GM21737 (cell line): ENCODE measurements at regions not wholly inside any gene's neighbourhood (a gene's known extent, or its start where the extent isn't known, plus 50 kb on each side); places are given as distances from the start of the nearest gene placed in this dataset.

Experiments
- ATAC-seq: cut with Tn5 transposase; IDR thresholded peaks from one replicate; pipeline ENCODE4 v1.9.1; 2021; ENCODE audit warnings: mild to moderate bottlenecking, moderate library complexity; ENCODE audit not compliant: unreplicated experiment

DNA sequence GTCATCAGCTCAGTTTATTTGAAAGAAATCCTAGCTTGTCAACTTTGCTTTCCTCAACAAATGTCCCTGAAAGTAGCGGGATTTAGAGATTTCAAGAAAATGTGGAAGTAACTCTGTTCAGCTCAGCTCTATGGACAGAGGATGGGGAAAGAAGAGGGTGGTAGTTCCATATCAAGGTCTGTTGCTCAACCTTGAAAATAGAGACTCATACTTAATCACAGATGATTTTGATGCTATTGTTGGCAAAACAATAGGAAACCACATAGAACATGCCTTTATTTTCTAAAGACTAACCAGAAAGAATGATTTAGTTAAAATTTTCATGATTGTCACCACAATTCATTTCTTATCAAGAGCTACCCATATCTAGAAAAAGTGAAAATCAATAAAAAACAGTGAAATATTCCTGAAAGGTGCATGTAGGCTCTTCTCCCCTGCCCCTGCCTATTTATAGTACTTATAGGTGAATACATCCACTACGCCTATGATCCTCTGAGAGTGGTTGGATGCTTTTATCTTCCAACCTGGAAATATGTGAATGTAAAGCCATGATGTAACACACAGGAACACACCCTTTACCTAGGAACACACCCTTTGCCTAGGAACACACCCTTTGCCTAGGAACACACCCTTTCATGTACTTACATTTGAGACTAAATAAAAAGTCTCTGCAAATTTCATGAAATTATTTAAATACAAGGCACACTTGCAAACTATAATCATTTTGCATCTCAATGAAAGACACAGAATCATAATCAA lies 65.8 kb downstream of the ETAA1 start:
- no peak for ATAC-seq

DNA sequence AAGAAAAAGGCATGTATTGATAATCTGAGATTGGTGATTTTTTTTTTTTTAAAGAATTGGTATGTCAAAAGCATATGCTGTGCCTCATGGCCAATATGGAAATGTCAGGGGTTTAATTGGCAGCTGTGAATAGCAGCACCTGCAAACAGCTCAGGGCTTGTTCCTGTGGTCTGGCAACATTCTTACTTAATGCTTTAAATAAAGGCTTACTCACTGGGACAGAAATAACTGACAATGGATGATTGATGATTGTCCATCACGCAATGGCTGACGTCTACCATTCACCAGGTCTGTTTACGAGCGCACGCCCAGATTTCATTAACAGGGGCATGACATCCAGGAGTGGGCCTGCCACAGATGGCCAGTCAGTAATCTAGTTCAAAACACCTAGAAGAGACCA lies 66.7 kb downstream of the ETAA1 start:
- no peak for ATAC-seq

DNA sequence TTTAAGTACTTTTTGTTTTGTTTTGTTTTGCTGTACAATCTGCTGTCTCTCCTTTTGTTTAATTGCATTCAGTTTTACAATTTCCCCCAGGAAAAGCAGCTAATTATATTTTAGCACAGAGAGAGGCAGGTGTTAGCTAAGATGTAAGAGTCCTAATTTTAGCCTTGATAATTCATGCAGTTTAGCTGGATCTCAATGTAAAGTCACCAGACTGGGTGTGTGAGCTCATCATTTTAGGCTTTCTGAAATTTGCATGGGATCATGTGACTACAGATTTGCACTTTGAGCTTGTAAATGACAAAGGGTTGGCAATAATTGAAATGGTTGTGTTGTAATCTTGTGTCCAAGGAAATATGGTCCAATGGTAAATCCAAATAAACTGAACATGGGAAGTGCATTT lies 68.5 kb downstream of the ETAA1 start:
- no peak for ATAC-seq

DNA sequence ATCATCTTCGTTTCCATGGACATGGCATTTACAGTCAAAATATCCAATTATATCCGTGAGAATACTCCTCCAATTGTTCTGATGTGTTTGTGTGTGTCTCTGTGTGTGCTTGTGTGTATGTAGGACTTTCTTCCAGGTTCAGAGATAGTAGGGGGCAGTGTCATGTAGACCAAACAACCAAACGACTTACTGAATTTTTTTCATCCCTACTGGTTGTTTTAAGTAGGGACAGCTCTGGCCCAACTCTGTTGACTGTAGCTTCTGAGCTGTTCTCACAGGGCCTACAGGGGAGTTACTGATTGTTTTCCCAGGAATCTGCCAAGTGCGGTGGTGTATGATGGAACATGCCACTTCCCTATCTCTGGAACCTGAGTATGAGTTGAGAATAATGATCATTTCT lies 69.6 kb downstream of the ETAA1 start:
- ATAC-seq = no peak

DNA sequence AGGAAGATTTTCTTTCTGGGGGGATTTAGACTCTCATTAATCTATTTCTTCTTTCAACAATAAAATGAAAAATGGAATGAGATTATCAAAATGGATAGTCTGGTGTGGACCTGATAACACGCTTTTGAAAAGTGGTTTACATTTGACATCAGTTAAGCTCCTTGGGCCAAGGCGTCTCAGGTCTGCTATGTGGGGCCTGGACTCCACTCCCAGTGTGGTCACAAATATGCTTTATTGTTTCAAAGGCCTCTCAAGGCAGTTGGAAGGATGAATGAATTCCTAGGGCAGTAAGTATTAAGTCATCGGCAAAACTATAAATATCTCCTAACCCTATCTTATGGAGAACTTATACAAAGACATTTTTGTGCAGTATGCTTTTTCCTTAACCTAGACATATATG lies 74.5 kb downstream of the ETAA1 start:
- no peak for ATAC-seq

DNA sequence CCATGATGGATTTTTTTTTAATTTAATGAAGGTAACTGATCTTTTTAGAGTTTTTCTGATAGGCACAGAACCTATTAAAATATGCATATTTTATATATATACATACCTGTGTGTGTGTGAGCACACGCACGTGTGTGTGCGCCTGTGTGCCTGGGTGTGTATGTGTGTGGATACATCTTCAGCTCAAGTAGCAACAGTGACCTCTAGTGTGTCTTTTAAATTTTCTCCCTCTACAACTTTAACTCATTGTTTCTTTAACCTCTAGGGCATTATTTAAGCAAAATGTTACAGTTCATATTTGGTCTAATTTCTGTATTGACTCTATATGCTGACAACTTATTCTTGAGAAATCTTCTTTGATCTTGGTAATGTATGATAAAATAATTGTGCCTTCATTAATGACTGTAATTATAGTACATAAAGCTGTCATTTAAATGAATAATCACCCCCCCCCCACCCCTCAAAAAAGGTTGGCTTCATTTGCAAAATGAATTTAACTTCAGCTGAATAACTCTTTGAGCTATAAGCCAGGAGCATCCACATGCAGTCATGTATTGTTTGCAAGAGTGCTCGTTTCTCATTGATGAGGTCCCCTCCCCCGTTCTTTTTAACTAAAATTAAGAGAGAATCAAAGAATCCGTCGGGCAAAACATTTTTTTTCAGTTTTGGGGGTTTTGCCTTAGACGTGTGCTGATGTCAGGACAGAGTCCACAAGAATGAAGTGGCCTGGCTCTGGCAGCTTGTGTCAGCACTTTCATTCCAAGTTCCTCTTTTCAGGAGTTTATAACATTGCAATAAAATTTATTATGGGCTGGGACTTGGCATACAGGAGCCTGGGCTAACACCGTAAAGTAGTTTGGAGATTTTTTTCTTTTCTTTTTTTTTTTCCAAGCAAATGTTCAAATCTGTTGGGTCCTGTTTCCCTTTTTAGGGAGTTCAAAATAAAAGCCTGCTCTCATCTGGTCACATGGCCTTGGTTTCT lies 80.0 kb downstream of the ETAA1 start:
- no peak for ATAC-seq

DNA sequence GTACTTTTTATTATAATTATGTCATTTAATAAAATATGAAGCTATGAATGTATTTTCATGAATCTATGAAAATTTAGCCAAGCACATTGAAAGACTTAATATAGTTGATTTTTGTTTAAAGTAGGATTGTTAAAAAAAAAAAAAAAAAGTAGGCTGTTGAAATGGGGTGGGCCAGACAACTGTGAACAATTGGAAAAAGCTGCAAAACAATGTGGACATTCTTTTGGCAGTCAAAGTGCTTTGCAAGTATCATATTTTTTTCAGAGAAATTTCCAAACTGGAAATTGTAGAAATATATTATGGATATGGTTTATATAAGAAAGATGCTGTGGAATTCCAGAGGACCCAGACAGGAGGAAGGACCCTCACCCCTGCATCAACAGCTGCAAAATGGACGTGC lies 82.1 kb downstream of the ETAA1 start:
- ATAC-seq = no peak

DNA sequence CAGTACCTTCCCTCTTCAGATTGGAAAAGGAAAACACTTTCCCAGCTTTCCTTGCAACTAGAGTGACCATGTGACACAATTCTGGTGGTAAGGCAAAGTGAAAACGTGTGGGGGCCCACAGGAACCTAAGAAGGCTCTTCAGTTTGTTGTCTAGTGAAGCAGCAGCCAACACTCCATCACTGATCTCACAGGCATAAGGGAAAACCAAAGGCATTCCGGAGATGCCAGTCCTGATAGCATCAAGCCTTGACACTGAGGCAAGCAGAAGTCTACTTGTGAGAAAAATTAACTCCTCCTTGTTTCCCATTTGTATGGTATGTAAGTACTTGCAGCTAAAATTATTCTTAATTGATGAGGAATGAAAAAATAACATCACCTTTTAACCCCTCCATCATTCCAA lies 88.3 kb downstream of the ETAA1 start:
- no peak for ATAC-seq

DNA sequence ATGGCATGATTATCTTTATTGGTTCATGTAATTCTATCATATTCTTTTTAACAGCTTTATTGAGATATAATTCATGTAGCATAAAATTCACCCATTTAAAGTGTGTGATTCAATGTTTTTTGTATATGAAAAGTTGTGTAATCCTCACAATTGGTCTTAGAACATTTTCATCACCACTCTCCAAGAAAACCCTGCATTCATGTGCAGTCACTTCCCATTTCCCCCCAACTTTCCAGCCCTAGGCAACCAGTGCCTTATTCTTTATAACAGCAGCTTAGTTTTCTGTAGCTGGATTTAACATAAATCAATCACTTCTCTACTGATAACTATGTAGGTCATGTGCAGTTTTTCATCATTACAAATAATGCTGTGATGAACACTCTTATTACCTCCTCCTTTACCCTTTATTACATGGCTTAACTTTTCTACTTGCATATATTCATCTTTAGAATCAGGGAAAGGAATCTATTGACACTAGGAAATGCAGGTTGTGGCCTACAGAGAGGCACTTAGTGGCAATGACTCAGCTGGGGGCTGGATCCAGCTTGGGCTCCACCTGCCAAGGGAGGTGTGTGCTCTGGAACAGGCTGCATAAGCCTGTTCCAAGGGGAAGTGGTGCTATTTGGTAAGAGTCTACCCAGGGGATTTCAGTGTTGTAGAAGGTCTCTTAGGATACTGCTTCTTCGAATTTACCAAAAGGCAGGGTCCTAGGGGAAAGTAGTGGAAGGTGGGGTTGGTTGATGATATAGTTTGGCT lies 89.1 kb downstream of the ETAA1 start:
- ATAC-seq = no peak

DNA sequence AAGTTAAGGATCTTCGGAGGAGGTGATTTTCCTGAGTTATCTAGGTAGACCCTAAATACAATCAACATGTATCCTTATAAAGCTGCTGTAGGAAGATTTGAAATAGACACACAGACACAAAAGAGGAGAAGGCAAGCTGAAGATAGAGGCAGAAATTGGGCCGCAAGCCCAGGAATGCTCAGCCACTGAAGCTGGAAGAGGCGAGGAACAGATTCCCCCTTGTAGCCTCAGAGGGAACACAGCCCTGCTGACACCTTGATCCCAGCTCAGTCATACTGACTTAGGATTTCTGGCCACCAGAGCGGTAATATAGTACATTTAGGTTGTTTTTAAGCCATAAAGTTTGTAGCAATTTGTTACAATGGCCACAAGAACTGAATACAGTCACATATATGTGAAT lies 90.9 kb downstream of the ETAA1 start:
- no peak for ATAC-seq

DNA sequence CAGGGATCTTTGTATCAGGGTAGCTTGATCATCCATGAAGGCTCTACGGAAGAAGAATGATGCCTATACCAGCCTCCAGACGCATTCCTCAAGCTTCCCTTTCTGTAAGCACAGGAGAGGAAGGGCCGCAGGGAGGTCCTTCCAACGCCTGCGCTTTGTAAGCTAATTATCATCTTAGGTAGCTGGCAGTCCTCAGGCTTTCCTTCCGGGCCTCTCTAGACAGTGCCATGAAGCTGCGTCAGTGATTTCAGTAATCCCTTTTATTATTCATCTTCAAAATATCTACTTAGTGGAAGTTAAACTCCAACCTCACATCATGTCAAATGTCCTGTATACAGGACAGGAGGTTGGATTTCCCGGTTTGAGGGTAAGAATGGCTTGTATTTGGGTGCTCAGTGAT lies 92.3 kb downstream of the ETAA1 start:
- ATAC-seq = no peak

DNA sequence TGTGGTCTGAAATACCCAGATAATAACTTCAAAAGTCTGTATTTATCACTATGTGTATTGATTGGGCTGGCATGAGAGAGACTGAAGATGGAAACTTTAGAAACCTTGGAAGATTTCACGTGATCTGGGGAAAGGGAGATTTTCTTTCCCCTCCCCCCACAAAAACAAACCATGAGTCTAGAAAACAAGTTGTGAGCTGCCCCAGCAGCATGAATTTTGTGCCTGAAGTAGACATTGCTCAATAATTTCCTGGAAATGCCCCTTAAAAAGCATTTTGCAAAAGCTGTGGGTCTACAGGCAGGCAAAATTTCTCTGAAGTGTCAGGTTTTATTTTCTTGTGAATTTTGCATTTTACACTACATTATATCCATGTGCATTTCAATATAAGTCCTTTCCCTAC lies 101.8 kb downstream of the ETAA1 start:
- ATAC-seq = no peak

DNA sequence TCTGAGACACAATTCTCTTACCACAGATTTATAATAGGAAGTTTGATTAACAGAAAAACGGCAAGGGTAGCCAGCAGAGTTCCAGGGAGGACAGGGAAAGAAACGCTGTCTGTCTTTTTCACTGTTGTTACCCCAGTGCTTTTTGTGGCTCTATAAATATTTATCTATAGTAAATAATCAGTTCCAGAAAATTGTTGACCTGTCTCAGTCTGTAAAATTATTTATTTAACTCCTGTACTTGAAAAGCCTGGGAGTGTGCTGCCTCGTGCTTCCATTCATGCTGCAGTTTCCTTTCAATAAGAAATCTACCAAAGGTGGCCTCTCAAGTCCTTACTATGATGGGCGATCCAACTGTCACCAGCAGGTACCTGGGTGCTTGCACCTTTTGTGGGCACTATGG lies 102.9 kb downstream of the ETAA1 start:
- ATAC-seq = no peak

DNA sequence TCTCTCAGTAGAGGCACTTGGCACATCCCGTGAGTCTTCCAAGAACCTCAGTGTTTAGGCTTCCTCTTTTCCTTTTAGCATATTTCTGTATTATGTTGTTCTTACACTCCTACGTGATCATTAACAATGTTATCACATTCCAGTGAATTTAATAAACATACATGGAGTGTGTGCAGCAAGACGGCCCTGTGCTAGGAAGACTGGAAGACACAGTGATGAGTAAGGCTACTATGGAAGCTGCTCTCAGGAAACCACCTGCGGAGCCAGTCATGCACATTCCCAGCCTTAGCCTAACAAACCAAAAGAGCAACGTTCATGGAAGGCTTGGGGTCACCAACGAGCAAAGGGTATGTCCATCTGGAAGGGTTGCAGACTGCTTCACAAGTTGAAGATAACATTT lies 103.4 kb downstream of the ETAA1 start:
- no peak for ATAC-seq

DNA sequence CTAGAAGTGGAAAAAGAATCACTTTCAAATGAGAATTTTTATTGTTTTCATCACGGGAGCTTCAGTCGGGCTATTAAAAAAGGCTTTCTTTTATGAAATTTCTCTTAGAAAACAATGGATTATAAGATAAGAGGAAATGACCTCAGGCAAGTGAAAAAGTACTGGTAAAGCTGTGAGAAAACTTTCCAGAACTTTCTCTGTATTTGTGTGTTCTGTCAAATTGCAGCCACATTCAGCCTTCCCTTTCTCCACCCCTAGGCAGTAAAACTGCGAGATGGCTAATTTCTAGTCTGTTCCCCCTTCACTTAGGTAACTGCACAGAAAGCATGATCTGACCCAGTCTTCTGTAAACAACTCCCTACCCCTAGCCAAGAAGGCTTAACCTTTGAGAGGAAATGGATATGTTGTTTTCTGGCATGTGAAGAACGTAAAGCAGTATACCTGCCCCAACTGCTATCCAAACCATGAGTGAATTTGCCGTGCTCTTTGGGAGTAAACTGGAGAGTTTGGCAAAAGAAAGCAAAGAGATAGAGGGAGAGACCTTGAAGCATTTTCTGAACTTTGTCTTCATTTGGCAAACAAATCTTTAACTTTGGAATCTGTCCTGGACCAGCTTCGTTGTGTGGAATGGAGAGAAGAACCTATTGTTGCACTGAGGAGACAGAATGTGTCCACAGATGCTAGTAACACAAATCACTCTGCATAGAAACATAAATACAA lies 105.4 kb downstream of the ETAA1 start:
- ATAC-seq = no peak

DNA sequence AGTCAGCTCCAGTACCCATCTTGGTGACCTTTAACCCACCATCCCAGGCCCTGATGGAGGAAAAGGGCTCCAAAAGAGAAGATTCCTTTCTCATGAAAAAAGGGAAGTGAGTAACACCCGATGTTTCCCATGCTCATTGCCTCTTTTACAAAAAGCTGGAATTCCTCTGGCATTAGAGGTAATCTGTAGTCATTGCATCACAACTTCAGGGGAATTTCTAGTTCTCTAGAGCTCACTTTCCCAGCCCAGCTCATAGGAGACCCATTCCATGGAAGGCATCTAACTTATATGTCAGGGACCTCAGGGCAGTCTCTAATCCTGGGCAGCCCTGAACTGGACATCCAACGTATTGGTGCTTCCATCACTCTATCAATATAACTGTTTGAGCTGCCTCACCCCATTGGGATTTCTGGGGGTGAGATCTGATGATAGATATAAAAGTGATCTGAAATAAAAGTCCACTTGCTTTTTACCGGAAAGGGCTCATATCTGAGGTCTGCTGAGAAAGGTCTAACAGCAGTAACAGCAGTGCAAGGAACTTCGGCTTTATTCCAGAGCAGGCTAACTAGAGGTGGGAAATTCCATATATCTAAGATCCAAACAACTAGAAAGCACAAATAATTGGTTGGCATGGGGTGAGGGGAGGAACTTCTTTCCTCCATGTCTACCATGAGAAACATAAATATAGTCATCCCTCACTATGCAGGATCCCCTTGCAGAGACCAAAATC lies 106.1 kb downstream of the ETAA1 start:
- ATAC-seq = no peak

DNA sequence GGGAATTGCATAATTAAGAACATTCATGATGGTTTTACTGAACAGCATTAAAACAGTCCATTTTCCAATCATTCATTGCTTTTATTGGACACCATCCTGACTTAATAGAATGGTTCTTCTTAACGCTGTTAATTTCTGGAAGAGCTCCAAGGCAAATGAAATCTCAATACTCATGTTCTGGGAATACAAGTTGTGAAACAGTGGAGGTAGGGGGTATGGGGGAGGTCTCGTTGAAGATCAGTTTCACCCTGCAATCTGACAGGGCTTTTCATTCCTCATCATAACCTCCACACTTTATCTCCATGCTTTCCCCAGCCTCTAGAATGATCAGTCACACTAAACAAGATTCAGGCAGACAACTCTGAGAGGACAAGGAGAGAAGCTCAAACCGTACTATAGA lies 113.6 kb downstream of the ETAA1 start:
- ATAC-seq = no peak

DNA sequence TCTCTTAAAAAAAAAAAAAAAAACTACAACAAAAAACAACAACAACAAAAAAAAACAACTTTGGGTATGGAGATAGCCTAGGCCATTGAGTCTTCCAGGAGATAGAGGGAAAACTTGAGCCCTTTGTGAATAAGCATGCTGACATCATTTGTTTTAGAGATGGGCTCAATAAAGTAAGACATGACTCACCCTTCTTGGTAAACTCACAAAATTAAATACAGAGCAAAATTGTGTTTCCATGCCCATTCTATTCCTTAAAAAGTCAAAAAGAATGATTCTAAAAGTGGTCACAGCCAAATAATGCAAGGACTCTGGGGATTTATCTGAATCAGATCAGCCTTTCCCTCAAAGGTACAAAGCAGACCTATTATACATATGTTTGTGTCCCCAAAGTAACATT lies 117.4 kb downstream of the ETAA1 start:
- ATAC-seq = no peak

DNA sequence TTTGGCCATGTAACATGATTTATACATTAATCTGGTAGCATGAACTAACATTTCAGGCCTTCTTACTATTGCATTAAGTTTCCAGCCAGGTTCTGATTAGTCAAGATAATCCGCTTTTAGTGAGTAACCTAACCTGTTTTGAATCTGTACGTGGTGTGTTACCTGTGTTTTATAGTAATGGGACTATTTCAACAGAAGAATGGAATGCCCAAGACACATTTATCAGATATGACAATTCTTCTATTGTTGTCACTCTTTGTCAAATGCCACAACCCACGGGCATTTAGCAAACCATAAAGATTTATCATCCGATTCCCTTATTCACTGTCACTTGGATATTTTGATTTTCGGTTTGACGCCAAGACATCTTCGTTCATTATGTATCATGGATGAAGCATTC lies 117.9 kb downstream of the ETAA1 start:
- no peak for ATAC-seq

DNA sequence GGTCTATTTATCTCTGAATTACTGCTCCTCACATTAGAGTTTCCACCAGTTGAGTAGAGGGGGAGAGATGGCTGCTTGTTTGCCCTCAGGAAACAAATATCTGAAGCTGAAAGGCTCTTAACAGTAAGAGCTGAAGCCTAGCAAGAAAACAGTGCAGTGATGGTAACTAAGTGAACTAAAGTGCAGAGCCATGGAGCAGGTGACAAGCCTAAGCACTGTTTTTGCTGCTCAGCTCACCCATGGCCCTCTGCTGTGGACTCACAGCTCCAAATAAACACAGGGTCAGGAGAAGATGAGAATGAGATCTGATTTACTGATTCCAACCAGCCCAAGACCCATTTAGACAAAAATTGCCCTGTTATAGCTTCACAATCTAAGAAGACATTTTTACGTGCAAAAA lies 118.4 kb downstream of the ETAA1 start:
- no peak for ATAC-seq
